Stimulated activated CD8-positive, alpha-beta memory T cell treated with anti-CD3 and anti-CD28 coated beads, Interleukin-2, amount 100 ng/mL, for 1 hour (primary cell): ENCODE measurements at regions not wholly inside any gene's neighbourhood (a gene's known extent, or its start where the extent isn't known, plus 50 kb on each side); places are given as distances from the start of the nearest gene placed in this dataset.

Experiments used
- DNase-seq, 2 donors: peaks; one replicate each; pipeline ENCODE4 v3.0.0-alpha.2; 2020; ENCODE audit warnings: low read depth in 2 of 2

GRCh38 chr4:108400309-108400708 lies 220.1 kb upstream of the RPL34 start:
- DNase-seq: no peak

- DNase-seq: no peak
These were observed 220.6 kb upstream of the RPL34 start for GRCh38 chr4:108399610-108400265.

DNA sequence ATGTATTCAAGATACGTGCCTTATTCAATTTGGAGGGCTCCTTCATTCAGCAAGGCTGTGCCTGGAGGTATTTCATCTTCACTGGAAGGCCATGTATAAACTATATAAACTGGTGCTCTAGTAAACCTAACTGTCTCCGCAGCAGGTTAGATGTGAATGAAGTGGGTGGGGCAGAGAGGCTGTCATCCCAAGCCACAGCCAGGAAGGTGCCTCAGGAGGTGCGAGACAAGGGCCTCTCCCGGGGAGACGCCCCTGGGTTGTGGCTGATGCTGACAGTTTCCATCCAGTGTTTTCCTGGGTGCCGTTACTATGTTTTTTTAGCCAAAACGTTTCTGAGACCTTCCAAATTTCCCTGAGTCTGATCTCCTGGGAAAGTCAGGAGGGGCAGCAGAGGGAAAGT lies 221.5 kb upstream of the RPL34 start:
- no peak for DNase-seq

GRCh38 chr4:108398316-108398715 lies 222.1 kb upstream of the RPL34 start:
- no peak for DNase-seq

DNA sequence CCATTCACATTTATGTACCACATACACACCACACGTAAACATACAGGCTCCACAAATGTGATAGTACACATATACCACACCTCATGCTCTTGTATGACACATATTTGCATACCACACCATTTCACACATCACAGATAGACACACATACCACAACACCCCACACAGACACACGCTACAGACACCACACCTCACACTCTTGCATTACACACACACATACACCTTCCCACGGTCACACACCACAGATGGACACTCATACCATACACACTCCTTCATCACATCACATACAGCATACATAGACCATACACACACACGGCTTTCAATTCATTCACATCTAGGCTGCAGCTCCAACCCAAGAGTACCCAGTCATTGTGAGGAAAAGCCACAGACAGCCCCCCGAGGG lies 222.5 kb upstream of the RPL34 start:
- DNase-seq: no peak

GRCh38 chr4:108396900-108397497 lies 223.4 kb upstream of the RPL34 start:
- DNase-seq: no peak

GRCh38 chr4:108395786-108396185 lies 224.6 kb upstream of the RPL34 start:
- DNase-seq: no peak

GRCh38 chr4:108393890-108394472 lies 225.2 kb upstream of the LEF1 start:
- DNase-seq: no peak

DNA sequence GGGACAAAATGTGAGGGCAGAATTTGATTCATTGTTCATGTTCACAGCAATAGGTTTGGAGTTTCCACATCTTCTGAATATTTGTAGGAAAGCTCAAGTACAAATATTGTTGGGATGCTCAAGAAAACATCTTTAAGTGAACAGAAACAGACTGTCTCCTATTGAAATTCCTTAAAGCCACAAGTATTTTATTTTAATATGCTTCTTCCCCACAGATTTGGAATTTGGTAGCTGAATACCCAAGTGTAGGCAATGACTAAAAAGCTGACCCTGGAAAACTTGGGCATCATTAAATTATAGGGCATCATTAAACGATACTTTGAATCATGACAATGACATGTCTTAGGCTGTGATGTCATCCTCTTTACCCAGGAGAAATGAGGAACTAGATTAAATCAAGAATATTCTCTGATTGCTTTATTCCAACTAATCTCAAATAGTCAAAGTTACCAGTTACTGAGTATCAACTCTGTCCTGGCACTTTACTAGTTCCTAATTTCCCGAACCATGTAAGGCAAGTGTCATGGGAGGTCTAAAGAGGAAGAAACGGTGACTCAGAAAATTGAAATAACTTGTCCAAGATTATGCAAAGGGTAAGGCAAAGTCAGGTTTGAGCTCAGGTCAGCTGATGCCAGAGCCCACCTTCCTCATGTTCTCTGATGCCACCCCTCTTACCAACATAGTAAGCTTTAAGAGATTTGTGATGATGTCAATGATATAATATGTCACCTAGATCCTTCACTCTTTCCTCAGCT lies 223.1 kb upstream of the LEF1 start:
- no peak for DNase-seq

DNA sequence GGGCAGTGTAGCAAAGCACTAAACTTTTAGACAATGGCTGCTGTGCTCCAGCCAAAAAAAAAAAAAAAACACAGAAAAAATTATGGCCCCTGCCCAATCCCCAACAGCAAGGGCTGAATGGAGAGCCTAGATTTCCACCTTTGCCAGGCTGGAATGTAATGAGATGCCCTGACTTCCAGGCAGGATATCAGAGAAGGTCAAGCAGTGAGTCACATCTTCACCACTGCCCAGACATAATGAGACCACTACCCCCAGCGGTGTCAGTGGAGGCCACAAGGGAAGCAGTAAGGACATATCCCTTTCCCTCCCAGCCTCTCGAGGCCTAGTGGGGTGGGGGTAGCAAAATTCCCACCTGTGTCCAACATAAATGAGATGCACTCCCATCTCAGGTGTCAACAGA lies 216.3 kb upstream of the LEF1 start:
- no peak for DNase-seq

GRCh38 chr4:108384544-108384943 lies 215.8 kb upstream of the LEF1 start:
- DNase-seq: no peak

DNA sequence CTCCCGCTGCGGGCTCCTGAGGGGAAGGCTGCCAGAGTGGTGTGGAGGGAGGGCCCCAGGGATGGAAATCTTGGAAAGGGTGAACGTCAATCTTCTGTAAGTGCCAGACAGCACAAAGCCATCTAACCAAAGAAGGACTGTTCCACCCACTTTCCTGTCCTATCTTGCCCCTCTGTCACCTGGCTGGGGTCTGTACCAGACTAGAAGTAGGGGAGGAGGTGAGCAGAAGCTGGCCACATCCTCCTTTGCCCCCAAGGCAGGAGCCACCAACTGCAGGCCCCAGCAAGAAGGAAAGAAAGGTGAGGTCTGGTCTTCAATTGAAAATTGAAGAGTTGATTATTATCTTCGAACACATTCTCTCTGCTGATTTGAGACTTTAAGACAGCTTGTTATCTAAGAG lies 214.4 kb upstream of the LEF1 start:
- DNase-seq: no peak

DNA sequence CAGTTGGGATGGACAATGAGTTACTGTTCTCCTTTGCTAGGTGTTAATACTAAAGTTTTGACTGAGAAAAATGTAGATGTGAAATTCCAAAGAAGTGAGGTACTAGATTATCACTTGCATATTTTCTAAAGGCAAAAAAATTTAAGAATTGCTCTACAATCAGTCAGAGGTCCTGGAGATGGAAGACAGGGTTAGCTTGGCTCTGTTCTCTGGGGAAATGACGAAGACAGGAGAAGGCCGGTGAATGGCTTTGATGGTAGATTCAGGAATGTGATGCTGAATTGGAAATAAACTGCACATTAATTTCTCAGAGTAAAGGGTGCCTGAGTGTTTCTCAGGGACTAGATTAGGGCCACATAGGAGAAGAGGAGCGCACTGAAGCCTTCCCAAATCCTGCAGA lies 214.0 kb upstream of the LEF1 start:
- DNase-seq: no peak

DNA sequence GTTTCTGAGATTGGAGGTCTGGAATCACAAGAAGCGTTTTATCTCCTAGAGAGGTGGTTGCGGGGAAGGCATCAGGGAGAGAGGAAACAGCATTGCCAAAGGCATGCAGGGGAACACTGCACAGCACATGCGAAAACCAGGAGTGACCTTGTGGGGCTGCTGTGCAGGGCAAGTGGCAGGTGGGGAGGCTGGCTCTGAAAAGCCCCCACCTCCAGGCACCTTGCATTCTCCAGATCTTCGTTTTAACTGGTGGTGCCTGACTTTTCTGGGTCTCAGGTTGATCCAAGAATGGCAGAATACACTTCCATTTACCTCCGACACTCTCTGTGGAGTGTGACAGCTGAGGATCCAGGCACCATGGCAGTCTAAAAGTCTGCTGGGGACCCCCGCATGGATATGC lies 209.4 kb upstream of the LEF1 start:
- DNase-seq: no peak

- DNase-seq: no peak
These were observed 208.3 kb upstream of the LEF1 start for GRCh38 chr4:108377021-108377420.

DNA sequence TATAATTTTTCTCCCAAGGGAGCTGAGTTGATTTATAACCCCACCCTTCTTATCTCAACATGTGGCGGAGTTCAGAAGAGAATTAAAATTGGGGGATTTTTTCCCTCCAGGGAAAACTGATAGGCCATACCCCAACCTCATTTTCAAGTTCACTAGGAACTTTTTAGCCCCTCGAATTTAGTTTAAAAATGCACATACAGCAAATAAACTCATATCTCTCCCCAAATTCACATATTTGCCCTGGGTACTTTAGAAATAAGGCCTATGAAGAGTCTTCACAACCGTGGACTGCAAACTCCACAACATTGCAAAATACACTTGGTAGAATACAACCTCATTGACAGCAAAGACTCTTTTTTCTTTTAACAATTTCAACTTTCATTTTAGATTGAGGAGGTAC lies 206.7 kb upstream of the LEF1 start:
- DNase-seq: no peak

DNA sequence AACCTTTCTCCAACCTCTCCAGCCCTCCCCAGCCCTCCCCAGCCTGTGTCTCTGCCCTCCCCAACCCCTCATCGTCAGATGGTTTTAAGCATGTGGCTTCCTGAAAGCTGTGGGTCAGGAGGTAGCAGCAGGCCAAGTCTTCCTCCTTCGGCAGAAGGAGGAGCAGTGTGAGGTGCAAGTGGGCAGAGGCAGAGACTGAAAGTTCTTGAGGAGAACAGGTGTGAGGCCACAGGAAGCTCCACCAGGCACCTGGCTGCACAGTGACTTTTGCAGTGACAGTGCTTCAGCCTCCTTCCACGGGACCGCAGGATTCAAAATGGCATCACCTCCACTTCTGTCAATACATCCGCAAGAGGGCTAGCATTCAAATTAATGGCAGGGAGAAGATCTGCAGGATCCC lies 203.9 kb upstream of the LEF1 start:
- DNase-seq: no peak

DNA sequence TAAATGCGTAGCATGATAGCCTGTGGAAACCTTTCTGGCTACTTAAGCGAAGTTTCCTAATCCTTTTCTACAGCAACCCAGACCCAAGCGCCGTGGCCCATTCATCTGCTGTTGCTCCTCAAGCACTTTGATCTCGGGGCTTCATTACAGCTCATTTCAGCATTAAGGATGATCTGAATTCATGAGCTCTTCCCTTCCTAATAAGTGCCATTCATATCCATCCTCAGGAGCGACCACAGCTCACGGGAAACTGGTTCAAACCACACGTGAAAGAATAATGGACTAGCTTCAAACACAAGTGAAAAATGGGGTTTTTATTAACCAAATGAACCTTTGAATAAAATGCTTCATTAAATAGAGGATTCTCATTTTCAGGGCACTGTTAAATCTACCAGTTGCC lies 202.6 kb upstream of the LEF1 start:
- DNase-seq: no peak

- DNase-seq: no peak
These were observed 201.8 kb upstream of the LEF1 start for GRCh38 chr4:108370291-108371141.

GRCh38 chr4:108369035-108369655 lies 200.4 kb upstream of the LEF1 start:
- no peak for DNase-seq

- no peak for DNase-seq
These were observed 199.0 kb upstream of the LEF1 start for GRCh38 chr4:108367751-108368150.

GRCh38 chr4:108366716-108367115 lies 198.0 kb upstream of the LEF1 start:
- DNase-seq: no peak
